ENCODE measurements at regions not wholly inside any gene's neighbourhood (a gene's known extent, or its start where the extent isn't known, plus 50 kb on each side); places are given as distances from the start of the nearest gene placed in this dataset.
"Not testable (repeated sequence)": the region's sequence is repeated elsewhere in the genome, so short reads cannot be mapped to it uniquely, and the experiment has no call there.

DNA sequence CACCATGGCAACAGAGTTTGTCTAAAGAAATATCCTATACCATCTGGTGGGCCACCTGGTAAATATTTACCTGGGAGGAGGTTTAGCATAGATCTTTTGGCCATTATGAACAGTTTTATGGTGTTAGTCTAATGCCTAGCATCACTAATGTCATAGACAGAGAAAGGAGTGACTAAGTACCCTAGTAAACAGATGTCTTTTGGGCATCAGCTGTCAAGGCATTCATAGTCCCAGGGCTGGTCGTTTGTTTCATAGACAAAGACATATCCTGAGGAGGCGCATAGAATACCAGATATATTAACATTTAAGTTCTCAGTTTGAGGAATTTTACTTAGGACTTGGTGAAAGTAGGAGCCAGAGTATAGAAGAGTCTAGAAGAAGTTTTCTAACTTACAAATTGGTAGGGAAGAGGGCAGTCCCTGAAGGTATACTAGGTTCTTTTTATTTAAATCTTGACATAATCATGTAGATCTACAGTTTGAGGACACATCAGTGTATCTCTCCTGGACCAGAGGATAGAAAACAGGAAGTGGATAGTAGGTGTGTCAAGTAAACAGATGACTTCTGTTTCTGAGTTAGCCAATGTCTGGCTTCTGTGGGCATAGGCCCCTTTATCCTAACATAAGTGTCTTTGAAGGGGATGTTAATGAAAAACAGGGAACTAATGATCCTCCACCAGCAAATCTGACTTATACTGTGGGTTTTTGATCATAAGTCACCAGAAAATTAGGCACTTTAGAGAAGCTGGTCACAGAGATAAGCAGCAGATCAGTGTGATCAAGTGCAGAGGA is 105.0 kb upstream of the PRSS3 start:
- no peak for DNase-seq (ENCODE audit: low read depth)
- H3K4me3 ChIP-seq (ENCODE audit: low read depth, low read length), result no peak overlapping the region
- TF ChIP-seq, protein P1, sequence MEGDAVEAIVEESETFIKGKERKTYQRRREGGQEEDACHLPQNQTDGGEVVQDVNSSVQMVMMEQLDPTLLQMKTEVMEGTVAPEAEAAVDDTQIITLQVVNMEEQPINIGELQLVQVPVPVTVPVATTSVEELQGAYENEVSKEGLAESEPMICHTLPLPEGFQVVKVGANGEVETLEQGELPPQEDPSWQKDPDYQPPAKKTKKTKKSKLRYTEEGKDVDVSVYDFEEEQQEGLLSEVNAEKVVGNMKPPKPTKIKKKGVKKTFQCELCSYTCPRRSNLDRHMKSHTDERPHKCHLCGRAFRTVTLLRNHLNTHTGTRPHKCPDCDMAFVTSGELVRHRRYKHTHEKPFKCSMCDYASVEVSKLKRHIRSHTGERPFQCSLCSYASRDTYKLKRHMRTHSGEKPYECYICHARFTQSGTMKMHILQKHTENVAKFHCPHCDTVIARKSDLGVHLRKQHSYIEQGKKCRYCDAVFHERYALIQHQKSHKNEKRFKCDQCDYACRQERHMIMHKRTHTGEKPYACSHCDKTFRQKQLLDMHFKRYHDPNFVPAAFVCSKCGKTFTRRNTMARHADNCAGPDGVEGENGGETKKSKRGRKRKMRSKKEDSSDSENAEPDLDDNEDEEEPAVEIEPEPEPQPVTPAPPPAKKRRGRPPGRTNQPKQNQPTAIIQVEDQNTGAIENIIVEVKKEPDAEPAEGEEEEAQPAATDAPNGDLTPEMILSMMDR (conservative IDR thresholded peaks at IDR 0.05; ENCODE audit: low read depth, low read length), result no peak

DNA sequence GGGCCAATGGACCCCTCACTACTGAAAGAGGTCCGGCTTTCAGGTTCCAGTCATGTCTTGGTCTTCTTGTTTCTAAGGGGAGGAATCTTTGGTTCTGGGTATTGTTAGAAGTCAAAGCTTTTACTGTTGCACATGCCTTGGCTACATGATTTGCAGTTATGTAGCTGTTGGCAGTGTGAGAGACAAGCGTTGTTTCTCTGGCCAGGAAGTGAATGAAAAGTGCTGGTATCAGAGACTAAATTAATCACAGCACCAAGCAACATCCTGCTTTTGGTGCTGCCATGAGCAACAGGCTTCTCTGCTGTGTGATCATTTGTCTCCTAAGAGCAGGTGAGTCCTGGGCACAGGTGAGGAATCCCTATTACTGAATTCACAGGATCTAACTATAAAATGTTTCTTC is 100.1 kb upstream of the PRSS3 start:
- no peak overlapping the region for H3K4me3 ChIP-seq (ENCODE audit: low read depth, low read length)
- DNase-seq (ENCODE audit: low read depth), result no peak
- TF ChIP-seq, protein P1 (conservative IDR thresholded peaks at IDR 0.05; ENCODE audit: low read depth, low read length), result no peak

DNA sequence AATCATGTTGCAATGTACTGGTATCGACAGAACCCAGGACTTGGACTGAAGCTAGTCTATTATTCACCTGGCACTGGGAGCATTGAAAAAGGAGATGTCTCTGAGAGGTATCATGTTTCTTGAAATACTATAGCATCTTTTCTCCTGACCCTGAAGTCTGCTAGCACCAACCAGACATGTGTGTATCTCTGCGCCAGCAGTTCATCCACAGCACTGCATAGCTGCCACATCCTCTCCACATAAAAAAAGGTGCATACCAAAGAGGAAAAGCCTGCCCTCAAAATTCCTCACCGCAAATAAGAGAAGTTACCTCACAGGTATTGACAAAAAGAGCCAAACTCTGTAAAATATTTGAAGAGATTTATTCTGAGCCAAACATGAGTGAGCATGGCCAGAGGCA is 99.5 kb upstream of the PRSS3 start:
- no peak overlapping the region for H3K4me3 ChIP-seq (ENCODE audit: low read depth, low read length)
- TF ChIP-seq, protein P1 (conservative IDR thresholded peaks at IDR 0.05; ENCODE audit: low read depth, low read length), result no peak
- no peak for DNase-seq (ENCODE audit: low read depth)

DNA sequence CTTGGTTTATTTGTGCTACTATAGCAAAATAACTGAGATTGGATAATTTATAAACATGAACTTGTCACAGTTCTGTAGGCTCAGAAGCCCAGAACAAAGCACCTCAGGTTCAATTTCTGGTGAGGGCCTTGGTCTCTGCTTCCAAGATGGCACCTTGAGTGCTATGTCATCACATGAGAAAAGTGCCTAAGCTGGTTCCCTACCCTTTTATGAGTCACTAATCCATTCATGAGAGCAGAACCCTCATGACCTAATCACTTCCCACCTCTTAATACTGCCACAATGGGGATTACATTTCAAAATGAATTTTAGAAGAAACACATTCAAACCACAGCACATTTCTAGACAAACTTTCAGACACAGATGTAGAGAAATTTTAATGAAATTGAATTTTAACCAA is 98.2 kb upstream of the PRSS3 start:
- H3K4me3 ChIP-seq (ENCODE audit: low read depth, low read length), result no peak overlapping the region
- TF ChIP-seq, protein P1 (conservative IDR thresholded peaks at IDR 0.05; ENCODE audit: low read depth, low read length), result no peak
- no peak for DNase-seq (ENCODE audit: low read depth)

DNA sequence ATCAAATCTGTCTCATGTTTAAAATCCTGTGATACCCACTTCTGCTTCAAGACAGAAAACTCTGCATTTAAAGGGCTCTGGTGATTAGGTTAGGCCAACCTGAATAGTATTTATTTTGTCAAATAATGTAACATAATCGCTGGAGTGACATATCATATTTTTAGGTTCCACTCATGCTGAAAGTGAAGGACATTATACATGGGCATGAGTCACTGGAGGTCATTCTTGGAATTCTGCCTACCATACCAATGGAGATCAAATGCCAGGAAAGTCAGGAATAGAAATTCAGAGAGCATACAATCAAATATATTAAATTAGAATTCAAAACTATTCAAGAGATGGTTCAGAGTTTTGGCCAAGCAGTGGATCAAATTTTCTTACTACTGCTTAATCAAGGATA is 97.1 kb upstream of the PRSS3 start:
- no peak overlapping the region for H3K4me3 ChIP-seq (ENCODE audit: low read depth, low read length)
- no peak for DNase-seq (ENCODE audit: low read depth)
- TF ChIP-seq, protein P1 (conservative IDR thresholded peaks at IDR 0.05; ENCODE audit: low read depth, low read length), result no peak

DNA sequence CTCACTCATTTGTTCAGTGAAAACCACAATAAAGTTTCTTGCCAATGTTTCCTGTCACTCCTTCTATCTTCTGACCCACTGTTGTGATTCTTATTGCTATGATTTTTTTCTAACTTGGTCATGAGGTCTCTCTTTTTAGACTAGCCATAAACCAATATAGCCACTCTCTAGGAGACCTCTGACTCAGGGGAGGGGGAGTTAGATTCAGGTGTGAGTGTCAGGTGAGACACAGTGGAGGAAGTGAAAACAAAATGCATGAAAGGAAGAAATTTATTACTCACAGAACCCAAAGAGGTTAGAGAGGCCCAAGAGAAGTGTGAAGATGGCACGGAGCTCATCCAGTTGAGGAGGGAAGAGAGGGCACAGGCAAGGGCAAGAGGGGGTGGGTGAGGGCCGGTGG is 94.4 kb upstream of the PRSS3 start:
- H3K4me3 ChIP-seq (ENCODE audit: low read depth, low read length); DNase-seq (ENCODE audit: low read depth): not testable (repeated sequence)

DNA sequence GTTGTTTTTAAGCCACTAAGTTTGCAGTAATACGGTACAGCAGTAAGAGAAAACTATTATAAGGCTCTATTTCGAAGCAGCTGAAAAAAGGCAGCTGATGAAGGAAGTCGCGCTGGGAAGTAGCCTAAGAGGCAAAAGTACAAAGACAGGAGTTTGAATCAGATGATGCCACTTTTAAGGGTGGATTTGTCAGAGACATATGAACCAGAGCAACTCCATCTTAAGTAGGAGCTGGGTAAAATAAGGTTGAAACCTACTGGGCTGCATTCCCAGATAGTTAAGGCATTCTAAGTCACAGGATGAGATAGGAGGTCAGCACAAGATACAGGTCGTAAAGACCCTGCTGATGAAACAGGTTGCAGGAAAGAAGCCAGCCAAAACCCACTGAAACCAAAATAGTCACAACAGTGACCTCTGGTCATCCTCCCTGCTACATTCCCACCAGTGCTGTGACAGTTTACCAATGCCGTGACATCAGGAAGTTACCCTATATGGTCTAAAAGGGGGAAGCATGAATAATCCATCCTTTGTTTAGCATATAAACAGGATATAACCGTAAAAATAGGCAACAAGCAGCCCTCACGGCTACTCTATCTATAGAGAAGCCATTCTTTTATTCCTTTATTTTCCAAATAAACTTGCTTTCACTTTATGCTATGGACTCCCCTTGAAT is 91.8 kb upstream of the PRSS3 start:
- no peak overlapping the region for H3K4me3 ChIP-seq (ENCODE audit: low read depth, low read length)
- TF ChIP-seq, protein P1 (conservative IDR thresholded peaks at IDR 0.05; ENCODE audit: low read depth, low read length), result no peak
- no peak for DNase-seq (ENCODE audit: low read depth)

DNA sequence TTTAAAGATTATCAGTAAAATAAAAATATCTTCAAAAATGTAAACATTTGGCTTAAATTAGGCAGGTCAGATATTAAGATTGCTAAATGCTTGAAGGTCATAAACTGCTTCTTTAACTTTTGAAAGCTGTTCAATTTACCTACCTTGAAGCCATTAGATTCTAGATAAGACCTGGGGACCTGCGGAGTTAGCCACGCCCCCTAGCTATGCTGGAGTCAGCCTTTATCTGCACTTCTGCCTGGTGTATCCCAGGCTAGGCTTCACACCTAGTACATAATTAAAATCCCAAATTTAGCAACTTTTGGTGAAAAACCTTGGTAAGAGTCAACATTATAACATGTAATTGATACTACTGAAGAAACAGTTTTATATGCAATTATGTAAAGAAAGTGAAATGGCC is 89.9 kb upstream of the PRSS3 start:
- H3K4me3 ChIP-seq (ENCODE audit: low read depth, low read length); DNase-seq (ENCODE audit: low read depth): not testable (repeated sequence)

Measured in epithelial cell of proximal tubule (primary cell).